Mesothelial cell of epicardium (in vitro differentiated cells): ENCODE measurements at regions not wholly inside any gene's neighbourhood (a gene's known extent, or its start where the extent isn't known, plus 50 kb on each side); places are given as distances from the start of the nearest gene placed in this dataset.
A peak's percentile ranks its signal among the peaks of the same experiment; 100 is the strongest.

ENCODE experiments used
- DNase-seq, 2 experiments: peaks; one replicate each; pipeline ENCODE4 v3.0.0; 2021; ENCODE audit warnings: low spot score in 2 of 2; ENCODE audit not compliant: unreplicated experiment in 2 of 2
- H3K27ac Mint-ChIP-seq: 2 replicates; pipeline ENCODE4 v1.8.0; 2021; ENCODE audit warnings: mixed read lengths
- H3K27me3 Mint-ChIP-seq: 2 replicates; pipeline ENCODE4 v1.8.0; 2021; ENCODE audit warnings: low read depth, mixed read lengths
- H3K36me3 Mint-ChIP-seq: 2 replicates; pipeline ENCODE4 v1.8.0; 2021; ENCODE audit warnings: mixed read lengths
- H3K4me1 Mint-ChIP-seq: 2 replicates; pipeline ENCODE4 v1.8.0; 2021; ENCODE audit warnings: mixed read lengths
- H3K4me3 Mint-ChIP-seq: 2 replicates; pipeline ENCODE4 v1.8.0; 2021; ENCODE audit warnings: mild to moderate bottlenecking, moderate library complexity, mixed read lengths
- H3K9me3 Mint-ChIP-seq: 2 replicates; pipeline ENCODE4 v1.8.0; 2021; ENCODE audit warnings: mixed read lengths
- CTCF ChIP-seq: fragments of 200-600 bp; sonication (generic); IDR thresholded peaks from one replicate; pipeline ENCODE4 v1.5.0; 2021; ENCODE audit warnings: antibody characterized with exemption; ENCODE audit not compliant: unreplicated experiment

DNA sequence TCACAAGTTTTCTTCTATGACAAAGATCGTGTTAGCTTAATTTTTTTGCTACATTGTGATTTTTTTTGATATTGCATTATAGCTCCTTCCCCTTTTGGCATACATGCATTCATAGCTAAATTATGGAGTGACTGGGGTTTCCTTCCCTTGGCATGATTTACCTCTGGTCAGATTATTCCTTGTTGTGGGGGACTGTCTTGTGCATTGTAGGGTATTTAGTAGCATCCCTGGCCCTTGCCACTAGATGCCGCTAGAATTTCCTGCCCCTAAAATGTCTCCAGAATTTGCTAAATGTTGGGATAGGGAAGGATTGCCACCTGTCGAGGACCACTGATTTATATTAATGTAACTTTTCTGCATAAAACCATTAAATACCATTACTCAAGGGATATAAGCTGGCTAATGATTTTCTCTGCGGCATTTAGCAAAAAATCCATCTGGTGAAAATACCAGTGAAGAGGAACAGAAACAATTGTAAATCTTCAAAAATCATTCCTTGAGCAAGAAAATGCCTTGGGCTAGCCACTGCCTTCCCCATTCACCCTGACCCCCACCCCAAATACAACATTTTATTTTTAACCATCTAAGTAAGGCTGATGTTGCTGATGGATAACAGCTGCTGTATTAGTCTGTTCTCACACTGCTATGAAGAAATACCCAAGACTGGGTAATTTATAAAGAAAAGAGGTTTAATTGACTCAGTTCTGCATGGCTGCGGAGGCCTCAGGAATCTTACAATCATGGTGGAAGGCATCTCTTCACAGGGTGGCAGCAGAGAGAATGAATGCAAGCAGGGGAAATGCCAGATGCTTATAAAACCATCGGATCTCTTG, 195.2 kb downstream of the MAP2K6 start:
- no peaks in the 10 kb centered on the region for H3K27me3 Mint-ChIP-seq
- H3K4me3 Mint-ChIP-seq: no peak overlapping the region
- H3K36me3 Mint-ChIP-seq: peaks cover 4% of the 10 kb centered on the region
- DNase-seq: no peak
- H3K9me3 Mint-ChIP-seq: peaks cover 8% of the 10 kb centered on the region
- H3K27ac Mint-ChIP-seq: peak overlapping the region; percentile 41
- TF ChIP-seq CTCF: no peak
- H3K4me1 Mint-ChIP-seq: peaks cover 53% of the 10 kb centered on the region

DNA sequence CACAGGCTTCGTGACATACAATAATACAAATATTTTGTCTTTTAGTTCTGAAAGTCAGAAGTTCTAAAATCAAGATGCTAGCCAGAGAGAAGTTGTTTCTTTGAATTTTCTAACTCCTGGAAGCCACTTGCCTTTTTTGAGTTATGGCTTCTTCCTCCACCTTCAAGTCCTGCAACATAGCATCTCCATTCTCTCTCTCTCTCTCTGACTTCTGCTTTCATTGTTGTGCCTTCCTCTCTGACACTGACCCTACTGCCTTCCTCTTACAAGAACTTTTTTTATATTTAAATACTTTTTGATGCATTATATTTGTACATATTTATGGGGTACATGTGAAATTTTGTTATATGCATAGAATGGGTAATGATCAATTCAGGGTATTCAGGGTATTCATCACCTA, 205.9 kb downstream of the MAP2K6 start:
- peaks cover 33% of the 10 kb centered on the region for H3K9me3 Mint-ChIP-seq
- H3K27me3 Mint-ChIP-seq: no peaks in the 10 kb centered on the region
- no peaks in the 10 kb centered on the region for H3K4me1 Mint-ChIP-seq
- TF ChIP-seq CTCF: no peak
- H3K27ac Mint-ChIP-seq: no peak overlapping the region
- peaks cover 4% of the 10 kb centered on the region for H3K36me3 Mint-ChIP-seq
- no peak overlapping the region for H3K4me3 Mint-ChIP-seq
- DNase-seq: no peak

- Mint-ChIP-seq H3K27me3 (no peaks in the 10 kb centered on the region), H3K4me3 (no peak overlapping the region), H3K9me3 (peaks cover 25% of the 10 kb centered on the region), H3K4me1 (no peaks in the 10 kb centered on the region), H3K27ac (no peak overlapping the region), H3K36me3 (peaks cover 2% of the 10 kb centered on the region)
- TF ChIP-seq CTCF: no peak
- no peak for DNase-seq
Observed at GRCh38 chr17:69625474-69625873, 211.0 kb downstream of the MAP2K6 start.

DNA sequence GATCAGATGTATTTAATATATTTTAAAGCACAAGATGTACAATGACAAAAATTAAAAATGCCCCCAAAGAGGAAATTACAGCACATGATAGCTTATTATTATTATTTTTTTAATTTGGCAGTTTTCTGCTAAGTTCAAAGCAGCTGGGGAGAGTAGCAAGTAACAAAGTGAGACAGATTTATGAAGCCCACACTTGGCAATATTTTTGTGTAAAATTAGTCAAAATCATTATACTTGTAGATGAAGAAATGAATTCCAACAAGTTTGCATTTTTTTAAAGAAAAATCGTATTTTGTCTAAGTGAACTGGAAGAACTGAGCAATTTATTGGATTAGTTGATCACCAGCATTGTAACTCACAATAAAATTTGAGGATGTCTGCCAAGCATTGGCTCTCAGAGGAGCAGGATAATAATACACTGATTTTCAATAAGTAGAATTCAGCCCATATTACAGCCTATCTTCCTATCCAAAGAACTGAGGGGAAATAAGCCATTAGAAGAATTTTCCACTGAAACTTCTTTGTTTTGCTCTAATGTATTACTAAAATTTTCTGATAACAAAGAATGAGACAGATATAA, 215.6 kb downstream of the MAP2K6 start:
- TF ChIP-seq CTCF: no peak
- no peaks in the 10 kb centered on the region for H3K27me3 Mint-ChIP-seq
- no peak overlapping the region for H3K4me3 Mint-ChIP-seq
- no peak overlapping the region for H3K27ac Mint-ChIP-seq
- no peaks in the 10 kb centered on the region for H3K4me1 Mint-ChIP-seq
- H3K36me3 Mint-ChIP-seq: peaks cover 2% of the 10 kb centered on the region
- no peak for DNase-seq
- peaks cover 19% of the 10 kb centered on the region for H3K9me3 Mint-ChIP-seq

- Mint-ChIP-seq H3K9me3 (peaks cover 16% of the 10 kb centered on the region), H3K4me1 (no peaks in the 10 kb centered on the region), H3K27me3 (no peaks in the 10 kb centered on the region), H3K27ac (no peak overlapping the region), H3K4me3 (no peak overlapping the region), H3K36me3 (peaks cover 2% of the 10 kb centered on the region)
- TF ChIP-seq CTCF: no peak
- no peak for DNase-seq
Observed at GRCh38 chr17:69634844-69635243, 220.3 kb downstream of the MAP2K6 start.
